Fibroblast of gingiva (primary cell): ENCODE measurements at regions not wholly inside any gene's neighbourhood (a gene's known extent, or its start where the extent isn't known, plus 50 kb on each side); places are given as distances from the start of the nearest gene placed in this dataset.
"Not testable (repeated sequence)": the region's sequence is repeated elsewhere in the genome, so short reads cannot be mapped to it uniquely, and the experiment has no call there.

ENCODE experiments used
- DNase-seq: peaks from one replicate; pipeline ENCODE4 v3.0.0-alpha.2; 2011; ENCODE audit warnings: low read depth

DNA sequence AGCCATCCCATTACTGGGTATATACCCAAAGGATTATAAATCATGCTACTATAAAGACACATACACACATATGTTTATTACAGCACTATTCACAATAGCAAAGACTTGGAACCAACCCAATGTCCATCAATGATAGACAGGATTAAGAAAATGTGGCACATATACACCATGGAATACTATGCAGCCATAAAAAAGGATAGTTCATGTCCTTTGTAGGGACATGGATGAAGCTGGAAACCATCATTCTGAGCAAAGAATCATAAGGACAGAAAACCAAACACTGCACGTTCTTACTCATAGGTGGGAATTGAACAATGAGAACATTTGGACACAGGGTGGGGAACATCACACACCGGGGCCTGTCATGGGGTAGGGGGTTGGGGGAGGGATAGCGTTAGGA lies 60.3 kb upstream of the NMU start:
- DNase-seq: not testable (repeated sequence)

DNA sequence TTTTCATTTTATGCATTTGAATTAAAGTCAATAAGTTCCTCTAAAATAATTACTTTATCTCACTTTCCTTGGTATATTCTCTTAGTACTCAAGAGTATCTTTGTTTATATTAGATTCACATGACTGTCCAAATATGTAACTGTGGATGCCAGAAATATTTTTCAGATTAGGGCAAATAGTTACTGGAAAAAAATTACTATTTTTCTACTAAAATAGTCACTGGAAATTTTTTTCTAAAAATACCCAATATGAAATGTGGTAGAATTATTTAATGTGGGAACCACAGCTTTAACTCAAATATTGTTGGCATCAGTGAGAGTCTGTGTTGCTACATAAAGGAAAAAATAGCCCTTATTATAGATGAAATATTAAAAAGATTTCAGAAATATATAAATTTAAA lies 70.4 kb upstream of the NMU start:
- no peak for DNase-seq

DNA sequence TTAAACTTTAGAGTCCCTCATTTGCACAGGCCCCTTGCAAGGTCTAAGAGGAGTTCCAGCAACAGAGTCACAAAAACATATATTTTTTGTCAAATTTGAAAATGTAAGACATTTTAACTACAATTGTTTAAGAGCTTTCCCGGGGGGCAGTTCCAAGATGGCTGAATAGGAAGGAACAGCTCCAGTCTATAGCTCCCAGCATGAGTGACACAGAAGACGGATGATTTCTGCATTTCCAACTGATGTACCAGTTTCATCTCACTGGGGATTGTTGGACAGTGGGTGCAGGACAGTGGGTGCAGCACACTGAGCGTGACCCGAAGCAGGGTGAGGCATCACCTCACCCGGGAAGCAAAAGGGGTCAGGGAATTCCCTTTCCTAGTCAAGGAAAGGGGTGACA lies 71.4 kb upstream of the NMU start:
- DNase-seq: no peak

DNA sequence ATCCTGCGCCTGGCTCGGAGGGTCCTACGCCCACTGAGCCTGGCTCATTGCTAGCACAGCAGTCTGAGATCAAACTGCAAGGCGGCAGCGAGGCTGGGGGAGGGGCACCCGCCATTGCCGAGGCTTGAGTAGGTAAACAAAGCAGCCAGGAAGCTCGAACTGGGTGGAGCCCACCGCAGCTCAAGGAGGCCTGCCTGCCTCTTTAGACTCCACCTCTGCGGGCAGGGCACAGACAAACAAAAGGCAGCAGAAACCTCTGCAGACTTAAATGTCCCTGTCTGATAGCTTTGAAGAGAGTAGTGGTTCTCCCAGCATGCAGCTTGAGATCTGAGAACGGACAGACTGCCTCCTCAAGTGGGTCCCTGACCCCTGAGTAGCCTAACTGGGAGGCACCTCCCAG lies 71.9 kb upstream of the NMU start:
- DNase-seq: not testable (repeated sequence)

DNA sequence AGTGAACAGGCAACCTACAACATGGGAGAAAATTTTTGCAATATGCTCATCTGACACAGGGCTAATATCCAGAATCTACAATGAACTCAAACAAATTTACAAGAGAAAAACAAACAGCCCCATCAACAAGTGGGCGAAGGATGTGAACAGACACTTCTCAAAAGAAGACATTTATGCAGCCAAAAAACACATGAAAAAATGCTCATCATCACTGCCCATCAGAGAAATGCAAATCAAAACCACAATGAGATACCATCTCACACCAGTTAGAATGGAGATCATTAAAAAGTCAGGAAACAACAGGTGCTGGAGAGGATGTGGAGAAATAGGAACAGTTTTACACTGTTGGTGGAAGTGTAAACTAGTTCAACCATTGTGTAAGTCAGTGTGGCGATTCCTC lies 76.7 kb upstream of the NMU start:
- not testable (repeated sequence) for DNase-seq

DNA sequence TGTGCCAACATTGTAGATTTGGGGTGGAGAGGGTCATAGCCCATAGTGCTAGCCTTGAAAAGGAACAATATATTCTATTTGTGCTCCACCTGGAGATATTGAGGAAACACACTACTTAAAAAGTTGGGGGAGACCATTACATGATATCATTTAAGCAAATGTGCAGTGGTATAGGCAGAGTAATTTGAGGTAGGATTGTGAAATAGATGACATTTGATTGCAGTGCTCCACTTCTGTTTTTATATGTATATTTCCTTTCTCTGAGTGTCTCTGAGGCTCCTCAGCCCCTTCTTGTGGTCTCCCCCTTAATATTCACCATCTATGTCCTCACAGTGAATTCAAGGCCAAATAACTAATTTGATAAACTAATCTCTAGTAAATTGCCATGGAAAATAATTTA lies 85.6 kb upstream of the NMU start:
- DNase-seq: no peak

DNA sequence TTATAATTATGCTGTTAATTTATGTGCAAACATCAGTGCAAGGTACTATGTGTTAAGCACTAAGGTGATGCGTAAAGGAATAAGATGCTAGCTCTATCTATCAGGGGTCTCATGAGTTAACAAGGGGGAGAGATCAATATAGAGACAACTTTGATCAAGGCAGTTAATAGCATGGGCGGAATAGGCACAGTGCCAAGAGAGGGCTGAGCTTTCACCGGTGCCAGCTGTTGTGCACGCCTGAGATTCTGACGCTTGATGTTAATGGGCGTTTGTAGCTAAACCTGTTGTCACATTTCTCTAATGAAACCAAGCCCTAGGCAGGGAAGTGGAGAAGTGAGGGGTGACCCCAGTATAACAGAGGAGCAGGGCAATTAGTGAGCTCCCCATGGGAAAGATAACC lies 86.0 kb upstream of the NMU start:
- DNase-seq: no peak

DNA sequence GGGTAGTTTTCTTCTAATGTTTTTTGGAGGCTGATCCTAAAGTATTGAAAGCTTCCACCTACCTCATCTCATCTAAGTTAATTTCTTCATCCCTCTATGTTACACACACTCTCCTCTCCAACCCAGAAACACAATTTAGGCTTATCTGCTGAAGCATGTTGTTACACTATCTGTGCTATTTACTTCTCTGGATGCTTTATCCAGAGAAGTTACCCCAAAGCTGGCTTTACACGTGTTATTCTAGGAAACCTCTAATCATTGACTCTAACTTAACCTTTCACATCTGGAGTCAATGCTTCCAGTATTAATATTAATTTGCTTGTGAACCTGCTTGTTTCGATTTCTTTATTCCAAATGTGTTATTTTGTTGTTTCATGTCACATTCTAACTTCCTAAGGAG lies 87.3 kb upstream of the NMU start:
- DNase-seq: no peak

DNA sequence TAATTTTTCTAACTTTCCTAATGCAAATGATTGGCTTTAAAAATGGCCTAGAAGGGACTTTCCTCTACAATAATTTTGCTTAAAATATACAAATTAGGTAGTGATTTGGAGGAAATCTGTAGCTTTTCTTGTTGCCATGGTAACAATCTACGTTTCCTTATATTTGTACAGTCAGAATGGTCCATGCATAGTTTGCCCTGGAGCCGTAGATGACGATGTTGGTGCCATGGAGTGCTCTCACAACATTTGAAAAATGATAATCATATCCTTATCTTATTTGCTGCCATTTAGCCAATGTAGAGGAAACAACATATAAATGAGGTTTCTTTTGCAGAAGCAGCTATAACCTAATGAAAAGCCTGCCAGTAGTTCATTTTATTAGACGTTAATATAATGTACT lies 89.0 kb upstream of the NMU start:
- DNase-seq: no peak

DNA sequence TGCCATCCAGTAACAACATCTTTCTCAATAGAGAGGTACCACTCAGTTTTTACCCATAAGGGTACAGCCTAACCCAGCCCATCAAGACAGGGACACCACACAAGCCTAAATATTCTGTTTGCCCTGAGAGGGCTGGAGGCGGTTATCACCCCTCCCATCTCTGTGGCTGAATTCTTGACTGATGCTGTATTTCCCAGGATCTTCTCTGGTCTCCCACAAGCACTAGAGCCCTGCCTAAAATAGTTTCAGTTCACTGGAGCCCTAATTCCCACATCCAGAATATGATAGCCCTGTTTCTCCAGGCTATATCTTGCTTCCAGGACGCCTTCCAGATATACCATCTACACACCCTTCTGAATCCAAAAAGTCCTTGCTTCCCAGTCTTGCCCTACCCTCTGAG lies 91.6 kb upstream of the NMU start:
- DNase-seq: no peak

DNA sequence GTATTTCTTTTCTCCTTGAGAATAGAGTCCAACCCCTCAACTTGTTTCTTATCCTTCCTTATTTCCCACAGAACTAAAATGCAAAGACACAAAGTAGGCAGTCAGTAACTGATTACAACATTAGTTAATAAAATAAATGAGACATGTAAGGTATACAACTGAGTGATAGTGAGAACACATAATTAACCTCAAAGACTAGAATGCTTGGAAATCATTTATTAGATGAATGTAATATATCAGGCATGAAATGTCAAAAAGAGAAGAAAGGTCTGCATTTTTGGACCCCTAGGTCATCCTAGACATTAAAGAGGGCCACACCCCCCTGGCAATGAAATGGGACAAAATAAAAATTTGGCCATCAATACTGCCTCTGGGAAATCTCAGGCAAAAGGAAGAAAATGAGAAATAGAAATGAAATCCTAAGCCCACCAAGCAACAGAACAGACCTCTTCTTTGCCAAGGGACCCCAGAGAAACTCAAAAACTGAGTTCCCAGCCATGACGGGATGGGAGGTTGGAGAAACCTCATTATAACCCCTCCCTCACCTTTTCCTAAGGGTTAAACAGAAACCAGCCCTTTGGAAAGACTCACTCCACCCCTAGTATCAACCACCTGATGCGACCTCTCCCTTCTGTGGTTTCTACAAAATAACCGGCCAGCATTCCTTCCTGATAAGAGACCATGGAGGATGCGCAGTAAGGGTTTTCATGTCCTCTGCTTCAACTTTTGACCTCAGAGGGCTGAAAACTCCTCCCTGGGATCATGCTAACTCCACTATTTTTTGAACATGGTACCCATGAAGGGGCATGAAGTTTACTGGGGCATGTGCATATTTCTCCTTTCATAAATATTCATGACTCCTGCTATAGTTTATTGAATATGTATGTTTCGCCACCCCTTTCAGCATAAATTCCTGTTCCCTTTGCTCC lies 90.0 kb upstream of the EXOC1L start:
- DNase-seq: no peak

DNA sequence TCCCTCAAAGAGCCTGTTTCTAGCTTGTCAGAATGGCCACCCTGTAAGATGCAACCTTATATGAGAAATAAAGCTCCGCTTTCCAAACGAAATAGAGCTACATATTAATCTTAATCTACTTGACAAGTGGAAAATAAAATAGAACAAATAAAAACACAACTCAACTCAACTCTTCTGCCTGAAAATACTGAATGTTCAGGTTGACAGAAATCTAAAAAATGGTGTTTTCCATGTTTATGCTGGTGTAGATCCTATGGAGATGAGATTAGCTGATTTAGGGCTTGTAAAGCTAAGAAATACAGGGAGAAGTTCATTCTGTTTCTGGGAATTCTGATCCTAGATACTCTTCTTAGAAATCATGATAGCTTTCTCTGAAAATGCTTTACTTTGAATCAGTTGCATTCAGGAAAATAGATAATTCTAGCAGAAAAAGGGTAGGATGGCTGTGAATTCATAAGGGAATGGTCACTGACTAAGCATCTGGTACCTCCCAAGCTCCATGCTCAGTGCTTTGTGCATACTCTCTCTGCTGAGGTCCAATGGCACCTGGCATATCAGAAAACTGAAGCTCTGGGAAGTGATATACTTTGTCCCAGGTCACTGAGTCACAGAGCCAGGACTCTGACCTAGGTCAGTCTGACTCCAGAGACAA lies 89.2 kb upstream of the EXOC1L start:
- no peak for DNase-seq

DNA sequence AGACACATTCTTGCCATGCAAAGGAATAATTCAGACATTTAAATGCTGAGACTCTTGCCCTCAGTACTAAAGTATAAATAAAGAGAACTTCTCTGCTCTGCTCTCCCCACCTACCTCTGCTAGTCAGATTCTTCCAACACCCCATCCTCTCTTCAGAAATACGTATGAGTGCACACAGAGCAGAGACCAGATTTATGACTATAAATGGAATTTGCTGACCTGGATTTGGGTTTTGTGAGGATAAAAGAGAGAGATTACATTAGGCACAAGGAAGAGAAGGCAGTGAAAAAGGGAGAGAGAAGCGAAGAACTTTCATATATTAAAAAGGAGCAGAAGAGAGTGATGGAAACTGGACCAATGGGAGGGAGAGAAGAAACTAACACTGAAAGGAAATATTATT lies 87.6 kb upstream of the EXOC1L start:
- DNase-seq: no peak

DNA sequence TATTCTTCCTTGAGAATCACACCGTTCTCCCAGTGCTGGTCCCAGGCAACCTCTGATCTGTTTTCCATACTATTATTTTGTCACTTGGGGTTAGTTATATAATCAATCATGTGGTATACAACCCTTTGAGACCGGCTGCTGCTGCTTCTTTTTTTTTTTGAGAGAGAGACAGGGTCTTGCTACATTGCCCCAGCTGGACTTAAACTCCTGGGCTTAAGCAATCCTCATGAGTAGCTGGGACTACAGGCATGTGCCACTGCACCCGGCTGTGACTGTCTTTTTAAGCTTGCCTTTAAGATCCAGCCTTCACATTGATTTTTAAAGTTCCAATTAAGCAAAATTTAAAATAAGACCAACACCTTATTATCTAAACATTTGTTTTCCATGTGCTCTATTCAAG lies 86.7 kb upstream of the EXOC1L start:
- DNase-seq: no peak

DNA sequence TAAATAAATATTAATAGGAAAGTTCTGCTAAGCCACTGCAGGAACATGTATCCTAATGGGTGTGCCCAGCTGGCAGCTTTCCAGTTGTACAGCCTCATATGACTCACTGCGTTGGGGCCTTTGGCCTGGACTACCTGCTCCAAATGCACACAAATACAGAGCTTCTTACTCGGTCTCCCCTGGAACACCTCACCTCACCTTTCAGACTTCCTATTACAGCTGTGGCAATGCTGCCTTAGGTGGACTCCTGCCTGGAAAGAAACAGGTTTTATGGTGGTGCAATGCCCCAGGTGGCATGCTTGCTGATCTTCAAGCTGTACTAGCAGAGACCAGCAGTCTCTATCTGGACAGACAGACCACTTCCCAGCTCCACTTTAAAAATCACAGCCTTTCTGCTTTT lies 85.7 kb upstream of the EXOC1L start:
- peak; percentile 22 for DNase-seq

DNA sequence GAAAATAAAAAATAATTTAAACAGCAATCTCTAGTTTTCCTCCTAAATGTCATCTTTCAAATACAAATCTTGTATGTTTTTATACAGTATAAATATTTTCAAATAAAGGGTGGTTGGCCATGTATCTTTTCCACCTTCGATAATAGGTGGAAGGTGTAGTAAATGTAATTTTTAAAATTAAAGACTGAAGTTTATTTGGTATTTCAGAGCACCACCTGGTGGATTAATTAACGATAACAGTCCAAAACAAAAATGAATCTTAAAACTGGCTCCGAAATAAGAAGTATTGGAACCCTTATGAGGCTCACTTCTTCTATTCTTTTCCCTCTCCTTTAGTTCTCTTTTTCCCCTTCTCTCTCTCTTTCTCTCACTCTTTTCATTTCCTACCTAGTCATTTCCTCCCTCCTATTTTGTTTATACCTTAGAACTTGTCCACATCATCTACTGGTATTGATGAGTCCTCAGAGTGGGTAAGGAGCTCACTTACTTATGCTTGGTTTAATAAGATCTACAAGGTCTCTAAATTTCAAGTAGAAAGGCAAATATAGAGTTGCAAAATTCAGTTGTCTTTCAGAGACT lies 82.9 kb upstream of the EXOC1L start:
- DNase-seq: no peak

DNA sequence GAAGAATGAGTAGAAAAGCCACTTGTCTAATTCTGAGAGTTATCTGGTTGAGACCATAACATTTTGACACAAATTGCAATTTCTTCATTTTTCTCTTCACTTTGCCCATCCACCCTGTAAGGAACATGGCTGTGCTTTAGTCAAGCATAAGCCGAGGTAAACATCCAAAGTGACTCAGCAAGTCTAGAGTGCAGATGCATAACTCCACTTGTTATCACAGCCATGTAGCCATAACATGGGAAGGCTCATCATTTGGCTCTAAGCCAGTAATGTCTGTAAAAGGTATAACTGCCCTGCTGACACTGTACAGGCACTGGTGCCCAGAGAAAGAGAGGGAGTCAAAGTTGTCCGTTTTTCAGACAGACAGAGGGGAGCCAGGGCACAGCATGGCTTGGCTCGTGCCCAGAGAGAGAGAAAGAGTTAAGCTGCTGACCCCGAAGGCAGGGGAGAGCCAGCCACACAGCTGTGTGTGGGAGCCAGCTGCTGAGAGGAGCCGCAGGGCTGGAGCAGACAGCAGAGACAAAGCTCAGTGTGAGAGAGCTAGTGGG lies 76.9 kb upstream of the EXOC1L start:
- DNase-seq: no peak

DNA sequence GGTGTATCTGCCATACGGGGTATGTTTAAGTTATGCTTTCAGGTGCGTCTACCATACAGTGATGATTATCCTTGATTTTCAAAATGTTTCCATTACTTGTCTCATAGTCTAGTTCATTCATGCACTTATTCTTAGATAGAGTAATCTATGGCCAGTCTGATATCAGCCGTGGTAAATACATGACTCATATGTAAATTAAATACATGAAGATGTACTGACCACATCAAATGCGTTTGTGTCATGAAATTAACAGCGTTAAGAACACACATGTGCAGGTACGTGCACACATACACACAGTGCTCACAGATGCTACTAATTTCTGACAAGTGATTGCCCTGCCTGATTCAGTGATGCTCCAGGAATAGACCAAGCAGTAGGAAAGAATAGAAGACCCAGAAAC lies 75.2 kb upstream of the EXOC1L start:
- no peak for DNase-seq

DNA sequence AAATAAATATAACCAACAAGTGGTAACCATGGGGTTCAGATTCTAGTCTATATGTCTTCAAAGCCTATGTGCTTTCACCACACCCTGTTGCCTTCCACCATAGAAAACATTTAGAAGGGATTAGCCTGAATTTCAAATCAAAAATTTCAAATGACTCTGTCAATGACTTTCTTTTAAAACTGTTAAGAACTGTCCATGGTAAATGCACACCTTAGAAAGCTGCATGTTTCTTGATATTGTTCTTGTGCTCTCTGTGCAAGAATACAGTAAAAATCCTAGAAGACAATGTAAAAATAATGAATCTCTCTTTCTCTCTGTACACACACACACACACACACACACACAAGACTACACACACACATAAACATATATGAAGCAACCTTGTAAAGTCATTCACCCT lies 74.6 kb upstream of the EXOC1L start:
- no peak for DNase-seq

DNA sequence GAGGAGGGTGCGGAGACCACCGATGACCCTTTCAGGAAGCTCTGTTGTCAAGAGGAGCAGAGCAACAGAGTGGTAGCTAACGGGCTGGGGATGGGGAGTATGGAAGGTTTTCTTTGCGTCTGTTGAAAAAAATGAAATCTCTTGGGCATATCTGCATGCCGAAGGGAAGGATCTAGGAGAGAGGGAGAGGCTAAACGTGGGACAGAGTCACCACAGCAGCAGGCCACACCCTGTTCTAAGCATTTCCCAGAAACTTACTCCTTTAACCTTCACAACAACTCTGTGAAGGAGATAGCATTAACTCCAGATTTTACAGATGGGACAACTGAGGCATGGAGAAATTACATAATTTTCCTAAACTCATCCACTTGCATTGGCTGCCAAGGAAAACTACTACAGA lies 71.8 kb upstream of the EXOC1L start:
- DNase-seq: no peak

DNA sequence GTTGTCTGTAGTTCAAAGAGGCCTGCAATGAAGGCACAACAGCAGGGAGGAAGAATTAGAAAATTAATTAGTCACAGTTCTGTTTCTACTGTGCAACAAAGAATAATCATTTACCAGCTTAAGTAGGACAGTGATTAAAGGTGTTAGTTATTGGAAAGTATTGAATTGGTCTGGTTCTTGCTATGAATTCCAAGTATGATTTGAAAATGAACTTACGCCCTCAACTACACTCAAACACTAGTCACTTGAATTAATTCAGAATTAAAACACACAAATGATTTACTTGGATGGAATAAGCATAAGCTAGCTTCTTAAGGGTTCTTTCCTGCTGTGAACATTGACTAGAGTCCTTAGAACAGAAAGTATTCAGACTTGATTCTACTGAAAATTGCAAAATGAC lies 69.9 kb upstream of the EXOC1L start:
- no peak for DNase-seq

DNA sequence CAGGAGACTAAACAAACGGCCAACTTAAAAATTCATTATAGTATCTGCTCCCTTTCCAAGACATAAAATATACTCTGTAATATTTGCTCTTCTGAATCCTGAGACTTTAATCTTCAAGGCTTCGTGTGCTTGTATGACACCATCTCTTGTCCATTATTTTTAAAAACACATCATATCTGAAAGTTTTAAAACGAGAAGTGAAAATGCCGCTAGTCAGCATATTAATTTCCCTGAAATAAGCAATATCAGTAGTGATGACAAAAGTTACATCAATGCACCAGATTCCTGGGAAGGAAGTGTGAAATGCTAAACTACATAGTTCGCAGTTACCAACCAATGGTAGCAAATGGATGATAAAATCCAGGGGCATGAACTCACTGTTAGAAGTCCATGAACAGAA lies 66.8 kb upstream of the EXOC1L start:
- DNase-seq: no peak

DNA sequence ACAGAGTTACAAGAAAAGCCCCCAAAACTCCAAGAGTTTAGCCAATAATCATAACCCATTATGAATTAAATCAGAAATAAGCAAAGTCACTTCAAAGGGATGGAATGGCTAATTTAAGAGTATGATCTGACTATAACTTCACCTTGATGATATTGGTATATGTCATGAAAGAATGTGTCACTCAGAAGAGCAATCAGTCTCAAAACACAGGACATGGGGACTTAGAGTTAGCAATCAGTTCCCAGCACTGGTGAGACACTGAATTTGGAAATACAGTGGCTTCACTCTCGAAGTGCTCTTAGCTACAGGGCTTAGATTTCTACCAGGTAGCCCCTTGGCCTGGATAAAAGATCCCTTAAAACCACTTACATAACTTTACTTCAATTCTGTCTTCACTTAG lies 65.7 kb upstream of the EXOC1L start:
- DNase-seq: no peak
